ENCODE measurements at regions not wholly inside any gene's neighbourhood (a gene's known extent, or its start where the extent isn't known, plus 50 kb on each side); places are given as distances from the start of the nearest gene placed in this dataset.

GRCh38 chr2:221107424-221107823 is 464.7 kb downstream of the EPHA4 start:
- DNase-seq (ENCODE audit: extremely low spot score, unreplicated experiment), result no peak
- no peak for TF ChIP-seq CTCF (conservative IDR thresholded peaks at IDR 0.05)
- Mint-ChIP-seq H3K9me3 (no peaks in the 10 kb centered on the region), H3K27ac (no peak overlapping the region), H3K27me3 (peaks cover 15% of the 10 kb centered on the region), H3K4me3 (no peak overlapping the region), H3K36me3 (no peaks in the 10 kb centered on the region), H3K4me1 (ENCODE audit: unreplicated experiment) (peaks cover 7% of the 10 kb centered on the region)

- H3K36me3 Mint-ChIP-seq, result no peaks in the 10 kb centered on the region
- no peak overlapping the region for H3K4me3 Mint-ChIP-seq
- no peak for DNase-seq (ENCODE audit: extremely low spot score, unreplicated experiment)
- peaks cover 5% of the 10 kb centered on the region for H3K27me3 Mint-ChIP-seq
- no peaks in the 10 kb centered on the region for H3K9me3 Mint-ChIP-seq
- no peak overlapping the region for H3K27ac Mint-ChIP-seq
- peaks cover 3% of the 10 kb centered on the region for H3K4me1 Mint-ChIP-seq (ENCODE audit: unreplicated experiment)
- TF ChIP-seq CTCF (conservative IDR thresholded peaks at IDR 0.05), result no peak
Measured at GRCh38 chr2:221109552-221109951, 462.6 kb downstream of the EPHA4 start.

- H3K9me3 Mint-ChIP-seq, result no peaks in the 10 kb centered on the region
- no peak overlapping the region for H3K4me3 Mint-ChIP-seq
- no peaks in the 10 kb centered on the region for H3K36me3 Mint-ChIP-seq
Measured at GRCh38 chr2:221111739-221112138, 460.4 kb downstream of the EPHA4 start.

GRCh38 chr2:221112744-221113143 is 459.4 kb downstream of the EPHA4 start:
- peaks cover 3% of the 10 kb centered on the region for H3K27me3 Mint-ChIP-seq
- H3K9me3 Mint-ChIP-seq, result no peaks in the 10 kb centered on the region
- no peaks in the 10 kb centered on the region for H3K36me3 Mint-ChIP-seq
- DNase-seq (ENCODE audit: extremely low spot score, unreplicated experiment), result no peak
- no peaks in the 10 kb centered on the region for H3K4me1 Mint-ChIP-seq (ENCODE audit: unreplicated experiment)
- H3K4me3 Mint-ChIP-seq, result no peak overlapping the region
- H3K27ac Mint-ChIP-seq, result no peak overlapping the region
- no peak for TF ChIP-seq CTCF (conservative IDR thresholded peaks at IDR 0.05)

More at GRCh38 chr2:221111739-221112138, 460.4 kb downstream of the EPHA4 start:
- Mint-ChIP-seq H3K4me1 (ENCODE audit: unreplicated experiment) (no peaks in the 10 kb centered on the region), H3K27ac (no peak overlapping the region), H3K27me3 (peaks cover 3% of the 10 kb centered on the region)
- TF ChIP-seq CTCF (conservative IDR thresholded peaks at IDR 0.05), result no peak
- no peak for DNase-seq (ENCODE audit: extremely low spot score, unreplicated experiment)

- no peak overlapping the region for H3K27ac Mint-ChIP-seq
- H3K27me3 Mint-ChIP-seq, result no peaks in the 10 kb centered on the region
- DNase-seq (ENCODE audit: extremely low spot score, unreplicated experiment), result no peak
- no peak for TF ChIP-seq CTCF (conservative IDR thresholded peaks at IDR 0.05)
- no peak overlapping the region for H3K4me3 Mint-ChIP-seq
- no peaks in the 10 kb centered on the region for H3K9me3 Mint-ChIP-seq
- H3K36me3 Mint-ChIP-seq, result no peaks in the 10 kb centered on the region
- no peaks in the 10 kb centered on the region for H3K4me1 Mint-ChIP-seq (ENCODE audit: unreplicated experiment)
Measured at GRCh38 chr2:221115944-221116343, 456.2 kb downstream of the EPHA4 start.

GRCh38 chr2:221120643-221121042 is 451.5 kb downstream of the EPHA4 start:
- no peak for DNase-seq (ENCODE audit: extremely low spot score, unreplicated experiment)
- no peak for TF ChIP-seq CTCF (conservative IDR thresholded peaks at IDR 0.05)
- Mint-ChIP-seq H3K27me3 (no peaks in the 10 kb centered on the region), H3K4me3 (no peak overlapping the region), H3K4me1 (ENCODE audit: unreplicated experiment) (no peaks in the 10 kb centered on the region), H3K9me3 (no peaks in the 10 kb centered on the region), H3K36me3 (no peaks in the 10 kb centered on the region), H3K27ac (no peak overlapping the region)
